Lower leg skin (tissue), 4 donors: ENCODE measurements at regions not wholly inside any gene's neighbourhood (a gene's known extent, or its start where the extent isn't known, plus 50 kb on each side); places are given as distances from the start of the nearest gene placed in this dataset.

Source experiments
- DNase-seq, 2 donors: peaks; one replicate each; pipeline ENCODE4 v3.0.0-alpha.2; 2019; ENCODE audit warnings: low spot score in 2 of 2
- H3K4me3 ChIP-seq: fragments of 200-600 bp; sonication (generic); 2 replicates; pipeline ENCODE4 v1.5.1; 2017; ENCODE audit warnings: mild to moderate bottlenecking, low read depth; ENCODE audit not compliant: poor library complexity, severe bottlenecking
- CTCF ChIP-seq, 3 donors: fragments of 450-650 bp; IDR thresholded peaks; one replicate each; pipeline ENCODE4 v1.5.1; 2016; ENCODE audit warnings: antibody characterized with exemption in 3 of 3, mild to moderate bottlenecking in 3 of 3, moderate library complexity in 2 of 3
- POLR2A ChIP-seq, 2 donors: fragments of 450-650 bp; IDR thresholded peaks; one replicate each; pipeline ENCODE4 v1.6.1; 2016 to 2017; ENCODE audit warnings: antibody characterized with exemption in 2 of 2, mild to moderate bottlenecking in 1 of 2, moderate library complexity in 1 of 2
- WGBS, 2 donors: methylation state at CpG; one replicate each; pipeline ENCODE4 v1.1.5; 2018; 5-methylcytosine and 5-hydroxymethylcytosine counted together
- intact Hi-C: fragments of 100-400 bp; cut with DNase I; formaldehyde crosslinking; loops from one replicate; pipeline ENCODE4 v1.15.0; 2023; ENCODE audit warnings: low total_unique reads

GRCh38 chr1:90613371-90613770, 103.7 kb downstream of the BARHL2 start:
- H3K4me3 ChIP-seq, result no peak overlapping the region
- WGBS, 2 donors, result 46 to 53% methylated on average over 5 of the region's 5 CpGs
- DNase-seq, result no peak
- intact Hi-C loops, result no loop called here
- TF ChIP-seq CTCF (IDR thresholded peaks at IDR 0.05) (no peak), POLR2A (IDR thresholded peaks at IDR 0.05) (no peak)

- DNase-seq, result no peak
- 93 to 95% methylated on average over 2 of the region's 2 CpGs for WGBS, 2 donors
- no peak overlapping the region for H3K4me3 ChIP-seq
- no peak for TF ChIP-seq CTCF (IDR thresholded peaks at IDR 0.05)
- no peak for TF ChIP-seq POLR2A (IDR thresholded peaks at IDR 0.05)
- intact Hi-C loops, result no loop called here
Observed at GRCh38 chr1:90612033-90612432, 105.1 kb downstream of the BARHL2 start.

GRCh38 chr1:90607736-90608135, 109.4 kb downstream of the BARHL2 start:
- TF ChIP-seq POLR2A (IDR thresholded peaks at IDR 0.05), result no peak
- TF ChIP-seq CTCF (IDR thresholded peaks at IDR 0.05), result no peak
- intact Hi-C loops, result no loop called here
- WGBS, 2 donors, result 85 to 87% methylated on average over 4 of the region's 4 CpGs
- H3K4me3 ChIP-seq, result no peak overlapping the region
- no peak for DNase-seq

- intact Hi-C loops, result no loop called here
- no peak overlapping the region for H3K4me3 ChIP-seq
Observed at GRCh38 chr1:90605070-90605469, 112.0 kb downstream of the BARHL2 start.

GRCh38 chr1:90593312-90593711, 123.8 kb downstream of the BARHL2 start:
- H3K4me3 ChIP-seq, result no peak overlapping the region
- DNase-seq, result no peak
- TF ChIP-seq CTCF (IDR thresholded peaks at IDR 0.05), result no peak
- no peak for TF ChIP-seq POLR2A (IDR thresholded peaks at IDR 0.05)
- intact Hi-C loops, result no loop called here

More at GRCh38 chr1:90605070-90605469, 112.0 kb downstream of the BARHL2 start:
- TF ChIP-seq POLR2A (IDR thresholded peaks at IDR 0.05), result no peak
- TF ChIP-seq CTCF (IDR thresholded peaks at IDR 0.05), result no peak
- DNase-seq, result no peak
- 64 to 70% methylated on average over 1 of the region's 1 CpG for WGBS, 2 donors

GRCh38 chr1:90591970-90592356, 125.1 kb downstream of the BARHL2 start:
- no peak overlapping the region for H3K4me3 ChIP-seq
- intact Hi-C loops, result no loop called here
- WGBS, 2 donors, result 67 to 75% methylated on average over 10 of the region's 10 CpGs
- DNase-seq, result no peak
- TF ChIP-seq CTCF (IDR thresholded peaks at IDR 0.05) (no peak), POLR2A (IDR thresholded peaks at IDR 0.05) (no peak)
